H1 (cell line): ENCODE measurements at regions not wholly inside any gene's neighbourhood (a gene's known extent, or its start where the extent isn't known, plus 50 kb on each side); places are given as distances from the start of the nearest gene placed in this dataset.

Experiments
- CTCF ChIA-PET: fragments of 300-600 bp; sonication (Branson Sonifier 250); formaldehyde crosslinking; loops from one replicate; lab custom pipeline; 2021; ENCODE audit not compliant: partially characterized antibody; lab: Charles Lee
- POLR2A ChIA-PET: fragments of 300-600 bp; sonication (Branson Sonifier 250); formaldehyde crosslinking; loops from one replicate; lab custom pipeline; 2021; ENCODE audit warnings: inconsistent platforms; ENCODE audit not compliant: partially characterized antibody; lab: Charles Lee
- DNase-seq, 2 experiments: peaks; one replicate each; pipeline versions ENCODE4 v3.0.0 to v3.0.0-alpha.2; 2010 to 2022; ENCODE audit warnings: low spot score in 2 of 2, low read depth in 1 of 2, mixed read lengths in 1 of 2
- FAIRE-seq: peaks from 2 replicates; lab custom pipeline; 2011; peaks lifted over from hg19 to GRCh38; lab: Jason Lieb, UNC
- H2AFZ ChIP-seq: 2 replicates; pipeline ENCODE4 v1.8.1; 2012; ENCODE audit warnings: low read length, inconsistent platforms
- H2AK5ac ChIP-seq: 2 replicates; pipeline ENCODE4 v1.6.1; 2013; ENCODE audit warnings: low read depth, low read length
- H2BK120ac ChIP-seq: replicated peaks from 2 replicates; pipeline ENCODE3; 2013; ENCODE audit warnings: low read depth, low read length, inconsistent platforms
- H2BK12ac ChIP-seq: 2 replicates; pipeline ENCODE4 v1.6.1; 2013; ENCODE audit warnings: low read depth, low read length
- H2BK15ac ChIP-seq: 2 replicates; pipeline ENCODE4 v1.6.1; 2013; ENCODE audit warnings: low read length
- H2BK20ac ChIP-seq: 2 replicates; pipeline ENCODE4 v1.6.1; 2013; ENCODE audit warnings: low read length
- H2BK5ac ChIP-seq: 2 replicates; pipeline ENCODE4 v1.6.1; 2013; ENCODE audit warnings: low read depth, low read length
- H3K14ac ChIP-seq: 2 replicates; pipeline ENCODE4 v1.6.1; 2013; ENCODE audit warnings: inconsistent platforms; ENCODE audit not compliant: insufficient read length
- H3K18ac ChIP-seq: 2 replicates; pipeline ENCODE4 v1.6.1; 2013; ENCODE audit warnings: low read length; ENCODE audit errors: extremely low read depth
- H3K23ac ChIP-seq: 2 replicates; pipeline ENCODE4 v1.6.1; 2013; ENCODE audit warnings: inconsistent platforms; ENCODE audit not compliant: insufficient read length
- H3K23me2 ChIP-seq: 2 replicates; pipeline ENCODE4 v1.6.1; 2013; ENCODE audit warnings: low read depth, low read length
- H3K27ac ChIP-seq: 2 replicates; pipeline ENCODE4 v1.6.1; 2011; ENCODE audit warnings: low read depth, low read length, inconsistent platforms
- H3K27me3 ChIP-seq, 4 experiments: replicated peaks in 1 of 4; 1 replicate in 1 of 4; 2 replicates in 3 of 4; pipeline versions ENCODE4 v1.6.1 to v1.8.1; 2011 to 2013; ENCODE audit warnings: low read length in 3 of 4, mild to moderate bottlenecking in 3 of 4, inconsistent platforms in 2 of 4, mixed read lengths in 2 of 4, moderate library complexity in 1 of 4; ENCODE audit not compliant: control insufficient read depth in 3 of 4, insufficient read depth in 3 of 4; ENCODE audit errors: extremely low read depth in 1 of 4
- H3K36me3 ChIP-seq, 4 experiments: 2 replicates each; pipeline versions ENCODE4 v1.6.1 to v1.8.1; 2011 to 2013; ENCODE audit warnings: mild to moderate bottlenecking in 4 of 4, low read length in 3 of 4, moderate library complexity in 2 of 4, control low read depth in 1 of 4, inconsistent platforms in 1 of 4; ENCODE audit not compliant: insufficient read depth in 4 of 4, control insufficient read depth in 2 of 4
- H3K4ac ChIP-seq: replicated peaks from 2 replicates; pipeline ENCODE3; 2013; ENCODE audit warnings: low read length, low read depth, mixed read lengths, inconsistent platforms; ENCODE audit not compliant: insufficient read length
- H3K4me1 ChIP-seq, 4 experiments: replicated peaks in 1 of 4; 1 replicate in 1 of 4; 2 replicates in 3 of 4; pipeline versions ENCODE4 v1.6.1 to v1.8.1; 2011 to 2013; ENCODE audit warnings: low read length in 3 of 4, inconsistent platforms in 2 of 4, mixed read lengths in 1 of 4; ENCODE audit not compliant: insufficient read depth in 4 of 4, control insufficient read depth in 3 of 4
- H3K4me2 ChIP-seq, 2 experiments: 2 replicates each; pipeline versions ENCODE4 v1.6.1 to v1.8.1; 2011 to 2013; ENCODE audit warnings: low read depth in 2 of 2, low read length in 2 of 2, control low read depth in 1 of 2, inconsistent platforms in 1 of 2, mild to moderate bottlenecking in 1 of 2; ENCODE audit not compliant: insufficient read depth in 1 of 2
- H3K4me3 ChIP-seq, 4 experiments: fragments of 200-600, 300-600 bp in 1 of 4; sonication (generic), shearing (Covaris generic), sonication (Bioruptor Twin) in 1 of 4; 2 replicates each; pipeline versions ENCODE4 v1.5.1 to v1.8.1; 2011 to 2016; ENCODE audit warnings: low read length in 4 of 4, low read depth in 3 of 4, control low read depth in 2 of 4, inconsistent platforms in 2 of 4, mild to moderate bottlenecking in 2 of 4, mixed read lengths in 1 of 4, moderate library complexity in 1 of 4; ENCODE audit not compliant: insufficient read depth in 2 of 4; ENCODE audit errors: extremely low read depth in 1 of 4
- H3K56ac ChIP-seq: replicated peaks from 2 replicates; pipeline ENCODE3; 2013; ENCODE audit warnings: low read depth, mild to moderate bottlenecking, mixed read lengths, low read length, inconsistent platforms; ENCODE audit not compliant: insufficient read length
- H3K79me1 ChIP-seq: 2 replicates; pipeline ENCODE4 v1.6.1; 2013; ENCODE audit warnings: low read depth, low read length, control low read depth
- H3K79me2 ChIP-seq, 2 experiments: 2 replicates each; pipeline versions ENCODE4 v1.6.1 to v1.8.1; 2012 to 2013; ENCODE audit warnings: low read length in 2 of 2, mild to moderate bottlenecking in 2 of 2, inconsistent platforms in 1 of 2; ENCODE audit not compliant: insufficient read depth in 2 of 2, control insufficient read depth in 1 of 2
- H3K9ac ChIP-seq, 4 experiments: replicated peaks in 1 of 4; 1 replicate in 1 of 4; 2 replicates in 3 of 4; pipeline versions ENCODE4 v1.6.1 to v1.8.1; 2011 to 2013; ENCODE audit warnings: low read depth in 3 of 4, low read length in 3 of 4, control low read depth in 2 of 4, mild to moderate bottlenecking in 2 of 4, moderate library complexity in 2 of 4, inconsistent platforms in 1 of 4; ENCODE audit errors: extremely low read depth in 1 of 4
- H3K9me3 ChIP-seq, 2 experiments: 2 replicates each; pipeline versions ENCODE4 v1.6.1 to v1.8.1; 2012 to 2013; ENCODE audit warnings: mild to moderate bottlenecking in 2 of 2, moderate library complexity in 2 of 2, control low read depth in 1 of 2, inconsistent platforms in 1 of 2, low read depth in 1 of 2, low read length in 1 of 2, mixed read lengths in 1 of 2; ENCODE audit not compliant: insufficient read depth in 2 of 2
- H4K20me1 ChIP-seq, 2 experiments: replicated peaks in 1 of 2; 2 replicates each; pipeline versions ENCODE3 to v1.8.1; 2011 to 2013; ENCODE audit warnings: inconsistent platforms in 2 of 2, low read length in 2 of 2, mild to moderate bottlenecking in 1 of 2; ENCODE audit not compliant: insufficient read depth in 2 of 2, control insufficient read depth in 1 of 2
- H4K5ac ChIP-seq: 2 replicates; pipeline ENCODE4 v1.6.1; 2013; ENCODE audit warnings: low read length, low read depth, mixed read lengths, inconsistent platforms; ENCODE audit not compliant: insufficient read length
- H4K8ac ChIP-seq: 2 replicates; pipeline ENCODE4 v1.8.0; 2013; ENCODE audit warnings: mild to moderate bottlenecking, moderate library complexity, low read length, inconsistent platforms; ENCODE audit not compliant: insufficient read depth; ENCODE audit errors: extremely low read depth
- H4K91ac ChIP-seq: replicated peaks from 2 replicates; pipeline ENCODE3; 2013; ENCODE audit warnings: low read length, mixed read lengths, inconsistent platforms; ENCODE audit not compliant: insufficient read length
- CTBP2 ChIP-seq: IDR thresholded peaks from 2 replicates; pipeline ENCODE4 v1.7.0; 2011; ENCODE audit warnings: borderline replicate concordance, mild to moderate bottlenecking, moderate library complexity, mixed read lengths, low read length; ENCODE audit not compliant: insufficient read depth, insufficient read length
- SP4 ChIP-seq: IDR thresholded peaks from 2 replicates; pipeline ENCODE4 v1.6.1; 2012; ENCODE audit warnings: low read length, inconsistent platforms
- WGBS, 2 experiments: shearing (Covaris generic) in 1 of 2; methylation state at CpG; one replicate each; pipeline versions ENCODE4 v1.1.6 to v1.1.7; 2013 to 2015; ENCODE audit warnings: low lambda C conversion rate in 2 of 2, mixed read lengths in 2 of 2, inconsistent platforms in 1 of 2, low coverage in 1 of 2, missing lambda C conversion rate in 1 of 2; ENCODE audit not compliant: insufficient replicate concordance in 2 of 2, insufficient coverage in 1 of 2, insufficient read length in 1 of 2; ENCODE audit errors: extremely low coverage in 1 of 2, missing lambda C conversion rate in 1 of 2; 5-methylcytosine and 5-hydroxymethylcytosine counted together

- Histone ChIP-seq H4K8ac (no peak overlapping the region), H3K9me3 (no peaks in the 10 kb centered on the region), H3K79me1 (no peaks in the 10 kb centered on the region), H3K4me2 (no peak overlapping the region), H3K23ac (no peak overlapping the region), H2BK120ac (no peak overlapping the region), H4K20me1 (no peaks in the 10 kb centered on the region), H2BK5ac (no peak overlapping the region), H2AFZ (no peak overlapping the region), H3K27ac (no peak overlapping the region), H3K23me2 (no peaks in the 10 kb centered on the region), H3K56ac (no peak overlapping the region), H3K4ac (no peak overlapping the region), H2AK5ac (no peak overlapping the region), H3K9ac (no peak overlapping the region), H4K91ac (no peak overlapping the region), H4K5ac (no peak overlapping the region), H3K27me3 (no peaks in the 10 kb centered on the region), H2BK12ac (no peak overlapping the region), H3K79me2 (no peaks in the 10 kb centered on the region), H3K18ac (no peak overlapping the region), H3K4me1 (no peaks in the 10 kb centered on the region; a peak in 1 of 7 replicates), H3K14ac (no peak overlapping the region), H2BK20ac (no peak overlapping the region), H3K36me3 (no peaks in the 10 kb centered on the region), H2BK15ac (no peak overlapping the region), H3K4me3 (no peak overlapping the region)
- DNase-seq (no peak), FAIRE-seq (no peak)
- ChIA-PET POLR2A (no interaction called here), CTCF (no interaction called here)
- no peak for TF ChIP-seq SP4
- no peak for TF ChIP-seq CTBP2
- WGBS, 2 experiments = 88% methylated on average over 14 of the region's 14 CpGs; no CpG with 5 or more reads in 1 of the 2 experiments
Measured at GRCh38 chr2:239811111-239811781, 213.9 kb downstream of the NDUFA10 start.
